GM12892 (cell line): ENCODE measurements at regions not wholly inside any gene's neighbourhood (a gene's known extent, or its start where the extent isn't known, plus 50 kb on each side); places are given as distances from the start of the nearest gene placed in this dataset.

Experiments
- POLR2A ChIP-seq: IDR thresholded peaks from 2 replicates; pipeline ENCODE4 v1.6.1; 2011; ENCODE audit warnings: low read depth, low read length, control low read depth
- POLR2AphosphoS5 ChIP-seq: IDR thresholded peaks from 2 replicates; pipeline ENCODE4 v1.6.1; 2011; ENCODE audit warnings: low read depth, low read length, control low read depth
- TAF1 ChIP-seq: IDR thresholded peaks from 2 replicates; pipeline ENCODE4 v1.6.1; 2011; ENCODE audit warnings: low read depth, mild to moderate bottlenecking, control low read depth, low read length, borderline replicate concordance

- TF ChIP-seq POLR2A (no peak), POLR2AphosphoS5 (no peak), TAF1 (no peak)
Observed at GRCh38 chr6:19669206-19669605, 168.0 kb upstream of the ID4 start.
